HG03442 (cell line): ENCODE measurements at regions not wholly inside any gene's neighbourhood (a gene's known extent, or its start where the extent isn't known, plus 50 kb on each side); places are given as distances from the start of the nearest gene placed in this dataset.
A peak's percentile ranks its signal among the peaks of the same experiment; 100 is the strongest.

Experiments
- ATAC-seq: cut with Tn5 transposase; IDR thresholded peaks from one replicate; pipeline ENCODE4 v1.9.1; 2021; ENCODE audit warnings: mild to moderate bottlenecking, moderate library complexity; ENCODE audit not compliant: unreplicated experiment

DNA sequence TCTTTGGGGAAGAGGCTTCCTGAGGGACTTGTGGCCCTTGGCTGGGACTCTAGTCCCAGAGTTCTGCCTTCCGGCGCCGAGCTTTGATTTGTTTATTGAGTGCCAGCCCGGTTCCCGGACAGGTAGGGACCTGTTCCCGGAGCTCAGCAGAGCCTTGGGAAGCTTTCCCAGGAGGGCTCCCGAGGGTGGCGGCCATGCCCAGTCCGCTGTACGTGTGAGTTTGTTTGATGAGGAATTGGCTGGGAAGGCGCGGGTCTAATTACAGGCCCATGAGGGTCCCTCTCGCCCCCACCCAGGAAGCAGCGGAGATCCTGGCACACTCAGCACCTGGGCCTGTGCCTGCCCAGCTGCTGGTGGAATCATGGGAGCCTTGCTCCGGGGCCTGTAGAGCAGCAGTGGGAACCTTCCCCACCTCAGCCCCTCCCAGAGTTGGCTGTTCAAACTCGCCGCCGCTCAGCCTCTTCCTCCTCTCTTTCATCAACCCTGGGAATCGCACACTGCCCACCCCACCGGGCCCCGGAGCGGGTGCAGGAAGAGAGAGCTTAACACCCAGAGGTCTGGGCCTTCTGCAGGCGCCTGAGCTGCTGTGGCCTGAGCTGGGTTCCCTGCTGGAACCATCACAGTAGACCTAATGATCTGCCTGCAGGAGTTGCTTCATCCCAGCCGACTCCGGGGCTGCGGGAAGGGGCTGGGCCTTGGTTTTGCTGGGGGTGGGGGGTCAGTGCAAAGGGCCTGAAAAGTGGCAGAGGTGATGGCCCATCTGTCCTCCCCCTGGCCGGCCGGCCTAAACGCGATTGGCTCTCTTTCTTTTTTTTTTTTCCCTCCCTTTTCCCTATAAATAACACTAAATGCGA lies 313.7 kb downstream of the SEC14L1 start:
- ATAC-seq, result no peak

DNA sequence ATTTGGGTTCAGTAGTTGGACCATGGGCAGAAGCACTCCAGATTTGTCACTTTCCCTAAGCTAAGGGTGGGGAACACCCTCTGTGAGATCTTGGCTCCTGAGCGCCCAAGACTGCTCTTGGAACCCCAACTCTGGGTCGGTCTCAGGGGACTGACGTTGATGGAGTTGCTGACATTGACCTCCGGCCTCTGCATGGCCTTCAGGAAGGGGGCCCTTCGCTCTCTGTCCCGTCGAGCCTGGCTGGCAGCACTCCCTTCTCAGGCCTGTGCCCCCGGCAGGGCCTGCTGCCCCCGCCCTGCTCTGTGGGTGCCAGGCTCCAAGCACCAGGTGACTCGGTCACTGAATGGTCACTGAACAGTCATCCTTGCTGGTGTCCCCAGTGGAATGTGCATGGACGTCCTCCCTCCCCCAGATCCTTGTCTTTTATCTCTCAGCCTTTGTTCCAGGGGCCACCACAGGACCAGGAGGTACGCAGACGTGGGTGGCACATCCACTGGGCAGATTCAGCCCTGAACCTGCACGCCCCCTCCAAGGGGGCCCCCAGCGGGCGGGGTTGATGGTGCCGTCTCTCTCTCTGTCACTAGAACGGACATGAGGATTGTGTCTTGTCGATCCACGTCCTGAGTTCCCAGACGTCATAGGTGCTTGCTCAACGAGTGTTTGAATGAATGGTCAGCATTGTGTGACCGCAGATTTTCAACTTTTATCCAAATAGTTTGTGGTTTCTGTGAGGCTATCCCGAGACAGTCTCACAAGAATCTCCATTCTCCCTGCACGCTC lies 314.5 kb downstream of the SEC14L1 start:
- ATAC-seq, result no peak

DNA sequence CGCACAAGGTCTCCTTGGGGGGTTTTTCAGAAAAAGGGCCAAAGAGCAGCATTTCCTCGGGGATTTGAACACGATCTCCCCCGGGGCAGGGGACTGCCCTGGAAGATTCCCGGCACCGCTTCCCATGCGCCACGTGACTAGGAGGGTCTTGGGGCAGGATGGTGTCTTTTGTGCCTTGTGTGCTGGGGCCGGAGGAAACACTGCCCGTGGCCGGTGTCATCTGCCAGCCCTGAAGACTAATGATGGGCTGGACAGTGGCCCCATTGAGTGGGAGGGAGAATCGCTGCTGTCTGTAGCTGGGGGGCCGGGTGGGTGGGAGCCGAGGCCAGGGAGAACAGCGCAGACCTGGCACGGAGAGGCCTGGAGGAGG lies 315.1 kb downstream of the SEC14L1 start:
- no peak for ATAC-seq

DNA sequence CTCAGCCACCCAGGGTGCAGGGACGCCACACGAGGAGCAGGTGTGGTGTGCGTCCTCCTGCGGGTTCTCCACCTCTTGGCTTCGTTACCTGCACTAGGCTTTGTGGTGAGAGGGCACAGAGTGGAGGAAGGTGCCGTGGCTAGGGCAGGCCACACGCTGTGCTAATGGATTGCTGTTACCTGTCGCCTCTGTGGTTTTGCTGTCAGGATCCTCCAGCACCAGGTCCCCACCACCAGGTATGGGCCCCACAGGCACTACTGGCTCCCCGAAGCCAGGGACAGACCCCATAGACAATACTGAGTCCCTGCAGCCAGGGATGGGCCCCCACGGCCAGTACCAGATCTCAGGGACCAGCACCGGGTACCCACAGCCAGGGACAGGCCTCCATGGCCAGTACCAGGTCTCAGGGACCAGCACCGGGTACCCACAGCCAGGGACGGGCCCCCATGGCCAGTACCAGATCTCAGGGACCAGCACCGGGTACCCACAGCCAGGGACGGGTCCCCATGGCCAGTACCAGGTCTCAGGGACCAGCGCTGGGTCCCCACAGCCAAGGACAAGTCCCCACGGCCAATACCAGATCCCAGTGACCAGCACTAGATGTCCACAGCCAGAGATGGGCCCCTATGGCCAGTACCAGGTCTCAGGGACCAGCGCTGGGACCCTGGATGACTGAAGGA lies 315.6 kb downstream of the SEC14L1 start:
- no peak for ATAC-seq

DNA sequence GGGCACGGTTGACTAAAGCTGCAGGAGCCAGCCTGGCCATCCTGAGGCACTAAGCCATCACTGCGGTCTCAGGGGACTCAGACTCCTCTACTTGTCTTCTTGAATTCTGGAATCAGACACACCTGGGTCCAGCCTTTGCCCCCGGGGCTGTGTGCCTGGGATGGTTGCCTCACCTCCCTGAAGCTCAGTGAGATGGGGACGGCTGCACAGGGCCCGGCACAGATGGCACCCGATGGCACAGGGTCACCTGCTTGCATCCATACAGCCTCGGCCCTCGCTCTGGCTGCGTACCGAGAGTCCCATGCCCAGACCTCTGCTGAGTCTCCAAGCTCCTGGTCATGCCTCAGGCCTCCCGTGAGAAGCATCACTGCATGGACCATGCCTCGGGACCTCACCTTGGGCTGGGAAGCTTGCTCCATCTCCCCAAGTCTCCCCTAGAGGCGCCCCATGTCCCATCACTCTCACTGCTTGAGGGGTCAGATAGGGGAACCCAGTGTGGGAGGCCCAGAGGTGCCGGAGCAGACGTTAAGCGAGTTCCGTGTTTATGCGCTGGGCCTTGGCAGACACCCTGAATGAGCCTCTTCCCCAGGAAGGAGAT lies 316.3 kb downstream of the SEC14L1 start:
- no peak for ATAC-seq

DNA sequence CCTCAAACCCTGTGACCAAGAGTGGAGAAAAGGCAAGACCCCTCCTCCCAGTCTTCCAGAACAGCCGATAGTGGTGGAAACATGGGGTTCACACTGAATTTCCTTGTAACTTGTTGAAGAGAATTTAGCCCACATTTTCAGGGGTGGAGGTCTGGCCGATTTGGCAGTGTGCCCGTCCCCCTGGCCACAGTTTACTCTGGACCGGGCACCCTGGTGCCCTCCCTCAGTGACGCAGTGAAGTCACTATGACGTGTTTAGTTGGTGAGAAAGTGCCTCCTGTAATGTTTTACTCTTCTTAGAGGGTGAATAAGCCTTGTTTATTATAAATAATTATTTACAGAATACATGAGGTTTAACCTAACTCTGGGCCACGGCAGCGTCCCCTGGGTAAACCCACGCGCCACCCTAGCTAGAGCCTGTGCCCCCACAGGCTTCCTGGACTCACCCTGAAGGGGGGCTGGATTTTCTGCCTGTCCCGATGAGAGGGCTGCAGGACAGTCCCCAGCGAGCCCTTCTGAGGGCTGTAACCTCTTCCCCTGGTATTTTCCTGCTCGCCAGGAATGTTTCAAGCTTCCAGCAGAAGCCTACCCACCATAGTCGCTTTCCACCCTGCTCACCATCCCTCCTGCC lies 316.9 kb downstream of the SEC14L1 start:
- ATAC-seq, result no peak

DNA sequence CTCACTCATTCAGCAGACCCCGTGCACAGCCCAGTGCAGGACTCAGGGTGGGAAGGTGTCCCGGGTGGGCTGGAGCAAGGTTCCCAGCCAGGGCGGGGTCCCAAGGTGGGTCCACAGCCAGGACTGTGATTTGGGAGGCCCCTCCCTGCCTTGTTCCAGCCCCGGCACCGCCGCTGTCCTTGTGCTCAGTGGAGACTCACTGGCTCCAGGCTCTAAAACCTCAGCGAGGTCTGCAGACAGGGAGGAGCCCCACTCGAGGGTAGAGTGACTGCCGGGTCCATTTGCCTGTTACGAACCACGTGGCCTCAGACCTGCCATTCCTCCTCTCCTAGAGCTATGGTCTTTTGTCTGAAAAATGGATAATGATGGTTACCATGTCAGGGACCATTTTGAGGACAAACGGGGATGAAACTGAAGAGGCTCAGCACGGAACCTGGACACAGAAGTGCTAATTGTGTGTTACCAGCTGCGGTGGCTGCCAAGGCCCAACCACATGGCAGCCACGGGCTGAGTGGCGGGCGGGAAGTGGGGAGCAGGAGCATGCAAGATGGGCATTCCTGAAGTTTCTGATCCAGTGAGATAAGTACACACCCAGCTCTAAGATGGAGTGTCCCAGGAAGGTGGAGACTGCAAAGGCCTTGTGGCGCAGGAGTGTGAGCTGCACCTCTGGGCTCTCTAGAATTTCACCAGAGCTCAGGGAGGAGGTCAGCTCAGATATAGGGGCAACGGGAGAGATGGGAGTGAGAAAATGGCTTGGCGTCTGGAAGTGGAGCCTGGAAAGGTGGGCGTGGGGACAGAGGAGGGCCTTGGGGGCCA lies 317.6 kb downstream of the SEC14L1 start:
- ATAC-seq, result no peak

DNA sequence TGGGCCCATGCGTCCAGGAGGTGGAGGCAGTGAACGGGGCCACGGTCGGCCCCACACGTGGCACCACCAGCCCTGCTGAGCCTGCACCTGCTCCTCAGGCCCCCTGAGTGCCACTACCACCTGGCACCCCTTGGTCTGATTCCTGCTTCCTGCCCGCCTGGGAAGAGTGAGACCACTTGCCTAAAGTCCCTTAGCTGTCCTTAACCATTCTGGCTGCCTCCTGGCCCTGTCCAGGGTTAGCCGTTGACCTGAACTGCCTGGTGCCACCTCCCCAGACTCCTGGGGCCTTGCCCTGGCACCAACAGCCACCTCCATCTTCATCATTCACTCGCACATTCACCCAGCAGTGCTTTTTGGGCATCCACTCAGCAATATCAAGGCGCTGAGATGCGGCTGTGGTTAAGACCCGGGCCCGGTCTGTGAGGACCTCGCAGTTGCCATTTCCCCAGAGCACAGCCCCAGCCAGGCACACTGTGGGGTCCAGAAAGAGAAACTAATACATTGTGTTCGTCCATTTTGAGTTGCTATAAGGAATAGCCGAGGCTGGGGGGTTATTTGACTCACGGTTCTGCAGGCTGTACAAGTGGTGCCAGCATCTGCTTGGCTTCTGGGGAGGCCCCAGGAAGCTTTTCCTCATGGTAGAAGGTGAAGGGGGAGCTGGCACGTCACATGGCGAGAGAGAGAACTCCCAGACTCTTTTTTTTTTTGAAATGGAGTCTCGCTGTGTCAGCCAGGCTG lies 318.4 kb downstream of the SEC14L1 start:
- no peak for ATAC-seq

DNA sequence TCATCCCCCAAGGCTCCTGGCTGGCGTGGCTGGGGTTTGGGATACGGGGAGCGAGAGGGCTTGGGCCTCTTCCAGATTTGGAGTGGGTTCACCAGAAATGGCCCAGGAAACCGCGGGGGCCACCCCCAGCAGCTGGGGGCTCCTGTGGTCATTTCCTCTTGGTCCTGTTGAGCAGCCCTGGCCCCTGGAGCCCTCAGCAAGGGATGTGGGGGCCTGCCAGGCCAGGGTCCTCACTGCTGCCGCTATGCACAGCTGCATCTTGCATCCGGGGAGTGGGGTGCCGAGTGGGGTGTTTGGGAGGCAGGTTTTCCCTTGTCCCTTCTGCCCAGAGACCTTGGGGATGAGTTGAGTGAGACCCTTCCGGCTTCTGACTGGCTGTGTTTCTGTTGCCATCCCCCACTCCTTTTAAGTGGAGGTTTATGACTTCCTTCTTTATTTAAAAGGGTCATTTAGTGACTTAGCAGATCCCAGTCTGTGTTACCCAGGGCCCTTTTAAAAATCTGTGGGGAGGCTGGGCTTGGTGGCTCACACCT lies 319.8 kb downstream of the SEC14L1 start:
- ATAC-seq, result no peak

DNA sequence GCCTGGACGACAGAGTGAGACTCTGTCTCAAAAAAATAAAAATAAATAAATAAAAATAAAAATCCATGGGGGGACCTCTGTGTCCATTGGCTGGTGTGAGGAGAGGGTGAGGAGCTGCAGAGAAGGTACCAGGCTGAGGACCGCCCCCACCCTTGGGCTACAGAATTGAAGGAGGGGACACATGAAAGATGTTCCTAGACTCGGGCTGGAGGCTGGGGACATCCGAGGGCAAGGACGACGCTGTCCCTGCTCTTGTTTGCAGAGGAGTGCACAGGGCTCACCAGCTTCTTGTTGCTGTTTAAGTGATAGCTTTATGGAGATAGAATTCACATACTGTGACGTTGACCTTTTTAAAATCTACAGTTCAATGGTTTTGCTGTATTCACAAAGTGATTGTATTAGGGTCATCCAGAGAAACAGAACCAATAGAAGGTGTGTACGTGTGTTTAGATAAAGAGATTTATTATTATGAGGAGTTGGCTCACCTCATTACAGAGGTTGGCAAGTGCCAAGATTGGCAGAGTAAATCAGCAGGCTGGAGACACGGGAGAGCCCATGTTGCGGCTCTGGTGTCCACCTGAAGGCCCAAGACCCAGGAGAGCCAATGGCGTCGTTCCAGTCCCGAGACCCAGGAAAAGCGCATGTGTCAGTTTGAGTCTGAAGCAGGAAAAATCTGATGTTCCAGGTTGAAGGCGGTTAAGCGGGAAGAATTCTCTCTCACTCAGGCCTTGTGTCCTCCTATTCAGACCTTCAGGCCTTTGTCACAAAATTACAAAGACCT lies 320.7 kb downstream of the SEC14L1 start:
- ATAC-seq, result no peak

DNA sequence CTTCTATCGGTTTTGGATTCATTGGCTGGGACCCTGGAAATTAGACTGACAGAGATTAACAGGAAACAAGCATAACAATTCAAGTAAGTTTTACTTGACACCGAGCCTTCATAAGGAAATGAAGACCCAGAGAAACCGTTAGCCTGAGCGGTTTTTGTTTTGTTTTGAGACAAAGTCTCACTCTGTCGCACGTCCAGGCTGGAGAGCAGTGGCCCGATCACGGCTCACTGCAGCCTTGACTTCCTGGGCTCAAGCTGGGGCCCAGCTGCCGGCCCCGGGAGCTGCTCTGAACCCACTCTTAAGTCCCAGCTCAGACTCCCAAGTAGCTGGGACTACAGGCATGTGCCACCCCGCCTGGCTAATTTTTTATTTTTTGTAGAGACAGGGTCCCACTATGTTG lies 321.3 kb downstream of the SEC14L1 start:
- no peak for ATAC-seq

DNA sequence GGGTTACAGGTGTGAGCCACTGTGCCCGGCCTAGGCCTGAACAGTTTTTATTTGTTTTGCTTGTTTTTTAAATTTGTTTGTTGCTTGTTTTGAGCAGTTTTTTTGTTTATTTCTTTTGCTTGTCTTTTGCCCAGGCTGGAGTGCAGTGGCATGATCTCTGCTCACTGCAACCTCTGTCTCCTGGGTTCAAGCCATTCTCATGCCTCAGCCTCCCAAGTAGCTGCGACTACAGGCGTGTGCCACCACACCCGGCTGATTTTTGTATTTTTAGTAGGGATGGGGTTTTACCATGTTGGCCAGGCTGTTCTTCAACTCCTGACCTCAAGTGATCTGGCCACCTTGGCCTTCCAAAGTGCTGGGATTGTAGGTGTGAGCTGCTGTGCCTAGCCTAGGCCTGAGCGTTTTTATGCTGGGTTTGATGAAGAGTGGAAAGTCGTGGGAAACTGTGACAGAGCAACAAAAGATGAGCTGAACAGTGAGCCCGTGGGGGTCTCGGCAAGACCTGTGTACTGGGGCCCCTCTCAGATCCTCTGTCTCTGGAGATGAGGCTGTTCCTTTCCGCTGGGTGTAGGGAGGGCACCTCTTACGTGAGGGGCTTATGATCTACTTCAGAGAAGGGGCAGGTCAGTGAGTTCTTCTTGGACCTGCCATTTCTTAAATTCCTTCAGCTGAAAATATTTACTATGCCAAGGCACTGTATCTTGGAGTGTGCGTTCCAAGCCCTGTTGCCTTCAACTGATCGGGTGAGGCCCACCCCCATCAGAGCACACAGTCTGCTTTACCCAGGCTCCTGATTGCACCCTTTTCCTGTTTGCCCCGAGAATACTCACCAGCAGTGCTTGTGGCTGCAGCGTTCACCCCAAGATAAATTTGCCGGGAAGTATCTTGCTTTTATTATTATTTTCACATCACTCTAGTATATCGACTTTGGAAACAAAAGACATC lies 322.1 kb downstream of the SEC14L1 start:
- no peak for ATAC-seq

DNA sequence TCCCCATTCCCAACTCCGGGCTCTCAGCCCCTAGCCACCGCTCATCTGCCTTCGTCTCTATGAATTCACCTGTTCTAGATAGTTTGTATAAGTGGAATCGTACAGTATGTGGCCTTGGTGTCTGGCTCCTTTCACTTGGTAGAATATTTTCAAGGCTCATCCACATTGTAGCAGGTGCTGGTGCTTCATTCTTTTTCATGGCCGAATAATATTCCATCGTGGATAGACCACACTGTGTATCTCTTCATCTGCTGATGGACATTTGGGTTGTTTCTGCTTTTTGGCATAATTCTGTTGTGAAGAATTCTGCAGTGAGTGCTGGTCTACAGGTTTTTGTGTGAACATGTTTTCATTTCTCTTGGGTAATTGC lies 324.2 kb downstream of the SEC14L1 start:
- no peak for ATAC-seq

DNA sequence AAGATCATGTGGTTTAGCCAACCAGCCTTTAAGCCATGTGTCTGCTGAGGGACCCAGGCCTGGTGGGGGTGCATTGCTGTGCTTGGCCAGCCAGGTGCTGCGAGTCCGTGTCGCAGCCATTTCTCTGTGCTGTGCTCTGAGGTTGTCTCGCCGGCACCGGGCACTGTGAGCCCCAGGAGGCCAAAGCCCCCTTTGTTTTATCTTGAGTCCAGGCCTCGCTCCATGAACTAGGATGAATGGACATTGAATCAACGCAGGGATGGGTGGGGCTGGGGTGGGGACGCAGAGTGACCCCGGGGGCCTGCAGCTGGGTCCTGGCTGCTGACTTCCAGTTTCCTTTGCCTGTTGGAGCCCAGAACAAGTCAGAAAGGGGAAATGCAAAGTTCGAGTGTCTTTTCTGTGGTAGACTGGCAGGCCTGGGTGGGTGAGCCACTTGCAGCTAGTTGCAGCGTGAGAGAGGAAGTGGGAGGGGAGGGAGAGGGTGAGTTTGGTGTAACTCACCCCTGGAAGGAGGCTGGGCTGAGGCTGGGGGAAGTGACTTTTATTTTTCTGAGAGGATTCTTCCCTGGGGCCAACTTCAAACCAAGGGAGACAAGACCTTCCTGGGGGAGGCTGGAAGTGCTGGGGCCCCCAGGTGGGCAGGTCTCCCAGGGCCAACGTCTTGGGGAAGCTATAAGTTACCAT lies 324.7 kb downstream of the SEC14L1 start:
- peak; percentile 49 for ATAC-seq

DNA sequence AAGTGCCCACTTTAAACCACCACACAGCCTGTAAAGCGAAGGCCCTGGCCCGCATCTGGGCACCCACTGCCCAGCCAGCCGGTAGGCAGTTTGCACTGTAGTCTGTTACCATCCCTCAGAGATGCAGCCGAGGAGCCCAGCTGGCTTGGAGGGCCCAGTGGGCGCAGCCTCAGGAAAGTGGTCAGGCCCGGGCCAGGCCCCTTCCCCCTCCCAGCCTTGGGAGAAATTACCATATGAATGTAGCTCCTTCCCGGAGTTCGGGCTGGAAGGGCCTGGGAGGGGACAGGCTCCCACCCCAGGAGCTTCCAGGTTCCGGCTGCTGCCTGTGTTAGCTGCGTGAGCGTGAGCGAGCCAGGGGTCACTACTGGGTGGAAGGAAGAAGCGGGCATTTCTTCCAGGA lies 325.4 kb downstream of the SEC14L1 start:
- ATAC-seq, result no peak

DNA sequence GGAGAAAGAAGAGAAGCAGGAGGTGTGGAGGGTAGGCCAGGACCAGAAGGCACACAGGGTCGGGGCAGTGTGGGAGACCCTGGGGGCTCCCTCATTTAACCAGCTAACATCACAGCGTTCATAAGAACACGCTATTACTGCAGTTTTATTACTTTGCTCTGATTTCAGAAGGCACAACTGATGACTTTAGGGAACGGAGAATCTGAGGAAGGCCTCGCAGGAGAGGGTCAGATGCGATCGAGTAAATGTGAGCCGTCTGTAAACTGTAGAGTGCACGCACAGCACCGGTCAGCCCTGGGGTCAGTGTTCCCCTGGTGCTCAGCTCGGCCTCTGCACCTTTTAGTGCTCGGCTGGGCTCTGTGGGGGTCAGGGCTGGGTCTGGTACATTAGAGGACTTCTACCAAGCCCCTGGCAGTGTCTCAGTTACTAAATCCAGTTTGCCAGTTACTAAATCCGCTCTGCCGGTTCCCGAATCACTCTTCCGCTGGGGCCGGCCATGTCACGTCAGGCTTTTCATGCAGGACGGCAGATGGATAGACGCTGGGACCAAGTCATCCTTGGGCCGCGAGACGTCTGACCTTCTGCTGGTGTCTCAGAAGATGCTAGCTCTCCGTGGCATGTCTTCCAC lies 325.9 kb downstream of the SEC14L1 start:
- ATAC-seq, result no peak
